ENCODE measurements at regions not wholly inside any gene's neighbourhood (a gene's known extent, or its start where the extent isn't known, plus 50 kb on each side); places are given as distances from the start of the nearest gene placed in this dataset.

DNA sequence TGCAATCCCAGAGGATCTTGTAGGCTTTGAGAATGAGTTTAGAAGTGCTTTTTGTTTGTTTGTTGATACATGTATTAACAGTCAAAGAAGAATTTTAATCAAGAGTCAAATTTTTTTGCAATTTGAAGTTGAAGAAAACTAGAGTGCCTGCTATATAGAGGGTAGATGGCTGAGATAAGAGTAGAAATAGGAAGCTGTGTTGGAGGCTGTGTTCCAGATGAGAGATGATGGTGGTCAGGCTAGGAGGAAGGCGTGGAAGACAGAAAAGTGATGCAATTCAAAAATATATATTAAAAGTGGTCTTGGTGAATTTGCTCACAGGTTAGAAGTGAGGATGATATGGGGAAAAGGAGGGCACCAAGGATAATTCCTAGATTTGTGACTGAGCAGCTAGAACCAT lies 978.3 kb downstream of the BCL11A start:
- no peak for TF ChIP-seq L3MBTL2 (conservative IDR thresholded peaks at IDR 0.05)
- TF ChIP-seq CTBP1 (IDR thresholded peaks at IDR 0.05; ENCODE audit: borderline replicate concordance): no peak
- no peak for TF ChIP-seq NFRKB (IDR thresholded peaks at IDR 0.05)
- no peak for TF ChIP-seq SUZ12 (IDR thresholded peaks at IDR 0.05)
- no peak for TF ChIP-seq FOXM1 (IDR thresholded peaks at IDR 0.05; ENCODE audit: borderline replicate concordance)
- no peak for TF ChIP-seq BHLHE40 (IDR thresholded peaks at IDR 0.05; ENCODE audit: borderline replicate concordance)

Measured in HEK293T (cell line).